ENCODE measurements at regions not wholly inside any gene's neighbourhood (a gene's known extent, or its start where the extent isn't known, plus 50 kb on each side); places are given as distances from the start of the nearest gene placed in this dataset.
A peak's percentile ranks its signal among the peaks of the same experiment; 100 is the strongest.
"Not testable (repeated sequence)": the region's sequence is repeated elsewhere in the genome, so short reads cannot be mapped to it uniquely, and the experiment has no call there.

DNA sequence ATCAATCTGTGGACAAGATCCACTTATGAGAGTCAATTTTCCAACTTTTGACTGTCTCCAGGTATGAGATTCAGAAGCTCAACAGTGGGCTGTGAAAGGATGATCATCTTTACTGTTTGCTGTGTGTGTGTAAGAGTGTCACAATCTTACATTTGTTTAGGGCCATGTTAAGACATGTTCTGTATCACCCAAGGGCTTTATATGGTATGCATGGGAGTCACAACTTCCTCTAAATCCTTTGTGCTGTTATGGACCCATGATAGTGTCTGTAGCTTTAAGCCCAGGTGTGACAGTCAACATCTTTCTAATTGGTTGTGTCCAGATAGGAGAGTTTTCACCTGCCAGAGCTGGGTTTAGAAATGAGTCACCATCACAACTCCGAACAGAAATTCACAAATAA lies 70.2 kb downstream of the ZNF726 start:
- not testable (repeated sequence) for DNase-seq

DNA sequence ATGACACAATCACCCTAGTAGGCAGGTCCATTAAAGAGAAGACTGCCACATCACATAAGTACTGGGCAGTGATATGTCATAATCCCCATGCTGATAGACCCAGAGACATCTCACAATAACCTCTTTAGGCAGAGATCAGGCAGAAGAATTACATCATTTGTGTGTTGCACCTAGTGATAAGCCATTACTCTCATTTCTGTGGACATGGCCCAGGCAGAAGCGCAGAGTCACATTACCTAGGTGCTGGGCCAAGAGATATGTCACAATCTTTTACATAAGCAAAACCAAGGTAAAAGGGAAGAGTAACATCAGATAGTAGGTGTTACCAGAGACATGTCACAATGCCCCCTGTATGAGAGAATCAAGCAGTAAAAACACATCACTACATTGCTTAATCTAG lies 71.9 kb downstream of the ZNF726 start:
- DNase-seq = no peak

DNA sequence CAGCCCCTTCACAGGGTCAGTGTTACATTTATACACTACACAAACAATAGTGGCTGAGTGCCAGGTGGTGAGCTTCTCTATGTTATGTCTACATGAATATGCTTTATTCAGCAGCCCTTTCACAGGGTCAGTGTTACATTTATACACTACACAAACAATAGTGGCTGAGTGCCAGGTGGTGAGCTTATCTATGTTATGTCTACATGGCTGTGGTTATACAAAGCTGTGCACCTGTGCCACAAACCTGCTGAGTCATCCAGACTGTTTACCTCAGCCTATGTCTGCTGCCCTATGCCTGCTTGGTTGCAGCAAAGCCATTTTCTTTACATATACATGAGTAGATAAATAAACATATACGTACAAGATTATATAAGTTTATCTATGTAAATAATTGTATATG lies 76.5 kb downstream of the ZNF726 start:
- no peak for DNase-seq

DNA sequence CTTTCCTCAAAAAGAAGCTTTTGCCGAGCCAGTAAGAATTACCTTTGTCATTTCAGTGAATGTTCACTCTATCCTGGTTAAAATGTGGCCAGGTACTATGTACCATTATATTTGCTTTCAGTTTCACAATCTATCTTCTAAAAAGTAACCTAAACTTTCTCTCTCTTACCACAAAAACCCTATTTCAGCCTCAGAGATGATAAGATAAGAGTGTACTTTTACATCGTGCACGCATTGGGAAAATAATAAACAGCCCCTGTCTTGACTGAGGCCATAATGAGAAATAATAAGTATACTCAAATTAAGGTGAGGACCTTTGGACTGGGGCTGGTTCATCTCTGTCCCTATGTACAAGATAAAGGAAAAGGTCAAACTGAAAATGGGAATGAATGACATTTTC lies 77.7 kb downstream of the ZNF726 start:
- DNase-seq = no peak

DNA sequence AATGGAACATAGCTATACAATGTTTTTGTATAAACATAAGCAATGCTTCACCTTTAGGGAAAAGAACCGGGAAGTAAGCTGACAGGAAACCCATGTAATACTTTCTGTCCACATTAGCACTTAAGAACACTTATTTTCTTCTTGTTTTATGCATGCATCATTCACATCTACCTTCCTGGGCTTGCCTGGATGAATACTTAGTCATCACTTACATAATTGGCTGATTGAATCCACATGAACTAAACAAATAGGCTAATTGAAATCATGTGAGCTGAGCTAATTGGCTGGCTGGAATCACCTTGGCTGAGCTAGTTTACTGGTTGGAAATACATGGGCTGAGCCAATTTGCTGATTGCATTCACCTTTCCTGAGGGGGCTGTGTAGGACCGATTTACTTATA lies 78.8 kb downstream of the ZNF726 start:
- no peak for DNase-seq

DNA sequence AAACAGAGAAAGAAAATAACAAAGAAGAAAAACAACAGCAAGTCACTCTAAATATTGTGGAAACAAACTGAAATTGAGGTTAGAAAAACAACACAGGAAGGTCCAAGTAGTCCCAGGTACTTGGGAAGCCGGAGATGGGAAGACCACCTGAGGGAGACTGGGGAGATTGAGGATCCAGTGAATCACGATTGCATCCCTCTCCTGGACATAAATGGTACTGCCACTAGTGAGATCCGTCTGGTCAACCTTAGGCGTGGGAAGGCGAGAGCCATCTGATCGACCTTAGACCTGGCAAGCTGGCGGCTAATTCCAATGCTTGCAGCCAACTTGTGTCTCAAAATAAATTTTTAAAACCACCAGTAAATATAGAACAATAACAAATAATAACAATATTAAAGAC lies 81.9 kb downstream of the ZNF726 start:
- no peak for DNase-seq

DNA sequence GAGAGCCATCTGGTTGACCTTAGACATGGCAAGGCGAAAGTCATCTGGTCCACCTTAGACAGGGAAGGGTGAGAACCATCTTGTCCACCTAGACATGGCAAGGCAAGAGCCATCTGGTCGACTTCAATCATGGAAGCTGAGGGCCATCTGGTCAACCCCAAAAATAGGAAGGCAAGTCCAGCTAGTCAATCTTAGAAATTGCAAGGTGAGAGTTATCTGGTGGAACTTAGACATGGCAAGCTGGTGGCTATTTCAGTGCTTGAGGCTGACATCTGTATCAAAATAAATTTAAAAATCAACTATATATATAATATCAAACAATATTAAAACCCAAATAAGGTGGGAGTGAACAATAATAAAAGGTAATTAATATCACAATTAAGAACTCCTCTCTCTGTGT lies 83.9 kb downstream of the ZNF726 start:
- no peak for DNase-seq

DNA sequence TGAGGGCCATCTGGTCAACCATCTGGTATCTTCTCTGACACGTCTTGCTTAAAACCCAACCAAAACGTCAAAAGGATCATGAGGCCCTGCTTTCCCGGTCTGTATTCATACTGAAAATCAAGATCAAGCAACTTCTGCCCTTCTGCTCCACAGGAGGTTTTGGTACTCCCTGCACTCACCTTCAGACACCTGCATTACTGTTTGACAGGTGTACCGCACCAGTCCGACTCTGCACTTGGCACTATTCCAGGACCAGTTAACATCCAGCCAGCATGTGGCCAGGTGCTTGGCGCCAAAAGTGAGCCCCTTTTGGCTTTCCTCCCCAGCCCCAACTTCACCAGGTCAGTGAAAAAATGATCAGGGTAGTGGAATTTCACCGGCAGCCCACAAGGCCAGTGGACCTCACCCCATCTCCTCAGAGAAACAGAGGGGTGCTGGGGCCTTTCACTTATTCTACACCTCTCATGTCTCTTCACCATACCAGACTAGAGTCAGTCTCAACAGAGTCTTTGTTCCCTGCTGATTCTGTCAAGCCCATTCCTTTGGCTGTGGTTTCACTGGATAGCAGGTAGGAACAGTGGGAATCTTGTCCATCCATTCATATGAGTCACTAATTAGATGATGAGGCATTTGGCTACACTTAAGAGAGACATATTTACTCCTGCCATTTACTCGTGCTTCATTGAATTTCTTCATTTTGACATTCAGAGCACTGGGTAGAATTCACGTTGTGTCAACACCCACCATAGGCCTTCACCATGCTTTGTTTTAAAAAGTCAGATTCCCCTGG lies 85.3 kb downstream of the ZNF726 start:
- DNase-seq = no peak

DNA sequence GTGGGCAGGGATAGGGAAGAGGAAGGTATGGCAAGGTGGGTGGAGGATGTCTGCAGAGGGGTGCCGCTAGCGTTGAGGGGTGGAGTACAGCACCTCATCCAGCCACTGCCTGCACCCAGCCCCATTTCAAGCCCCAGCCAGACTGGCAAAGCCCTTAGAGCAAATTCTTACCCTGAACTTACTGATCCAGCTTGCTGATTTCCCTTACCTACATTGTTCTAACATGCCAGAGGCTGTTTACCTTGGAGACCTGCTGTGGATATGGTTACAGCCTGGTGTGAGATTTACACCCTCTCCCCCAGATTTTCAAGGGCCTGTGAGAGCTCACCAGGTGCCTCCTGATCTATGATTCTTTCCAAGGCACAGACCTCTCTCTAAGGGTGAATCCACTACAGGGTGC lies 86.0 kb downstream of the ZNF726 start:
- no peak for DNase-seq

DNA sequence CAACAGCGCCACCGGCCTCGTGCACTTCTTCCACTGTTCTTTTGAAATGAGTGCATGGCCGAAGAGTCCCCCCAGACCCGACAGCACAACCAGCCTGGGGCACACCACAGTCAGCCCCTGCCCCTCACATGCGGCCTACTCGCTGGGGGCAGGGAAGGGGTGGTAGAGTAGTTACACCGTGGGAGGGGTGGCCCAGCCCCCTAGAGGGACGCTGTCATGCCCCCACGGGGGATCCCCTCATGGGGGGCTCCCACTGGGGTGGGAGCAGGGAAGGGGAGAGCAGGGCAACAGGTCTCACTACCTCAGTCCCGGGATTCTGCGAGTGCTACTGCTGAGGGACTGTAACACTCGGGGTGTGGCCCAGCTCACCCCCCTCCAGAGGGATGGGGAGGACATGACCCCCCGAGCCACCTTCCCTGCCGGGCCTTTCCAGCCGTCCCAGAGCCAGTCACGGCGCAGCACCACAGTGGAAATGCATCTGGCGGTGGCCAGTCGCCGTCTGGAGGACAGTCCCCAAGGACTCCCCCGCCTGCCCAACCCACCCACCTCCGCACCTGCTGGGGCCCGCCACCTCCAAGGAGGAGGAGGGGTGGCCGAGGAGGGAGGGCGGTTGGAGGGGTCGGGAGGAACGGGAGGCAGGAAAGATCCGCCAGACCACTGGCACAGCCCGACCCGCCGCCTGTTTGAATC lies 84.6 kb upstream of the ZNF254 start:
- DNase-seq = no peak

DNA sequence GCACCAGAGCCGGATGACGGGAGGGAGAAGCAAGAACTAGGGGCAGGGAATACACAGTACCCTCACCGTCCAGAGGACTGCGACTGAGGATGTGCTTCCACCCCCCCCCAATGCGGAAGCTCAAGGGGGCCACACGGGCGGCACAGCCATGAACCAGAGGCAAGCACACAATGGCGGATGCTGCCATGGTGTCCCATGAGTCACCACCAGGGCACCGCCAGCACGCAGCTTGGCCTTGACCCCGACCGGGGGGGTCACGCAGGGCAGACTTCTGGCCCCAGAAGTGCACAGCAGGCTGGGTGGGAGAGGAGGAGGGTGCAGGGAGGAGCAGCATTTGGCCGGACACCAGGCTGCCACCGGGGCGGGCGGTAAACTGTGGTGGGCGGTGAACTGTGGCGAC lies 83.5 kb upstream of the ZNF254 start:
- DNase-seq = no peak

DNA sequence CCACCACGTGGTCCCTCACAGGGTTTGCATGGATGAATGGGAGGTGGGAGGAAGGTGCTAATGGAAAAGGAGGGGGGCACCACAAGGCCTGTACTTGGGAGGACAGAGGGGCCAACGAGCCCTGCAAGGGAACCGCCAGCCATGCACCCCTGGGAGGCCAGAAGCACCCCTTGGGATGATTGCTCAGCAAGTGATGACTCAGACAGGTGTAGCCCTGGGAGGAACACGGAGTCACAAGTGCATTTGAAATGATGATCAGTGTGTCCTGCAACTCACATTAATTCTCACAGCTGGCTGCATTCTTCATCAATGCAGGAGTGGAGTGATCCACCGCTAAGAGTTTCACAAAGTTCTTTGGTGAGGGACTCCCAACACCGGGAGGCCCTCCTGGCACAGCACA lies 82.8 kb upstream of the ZNF254 start:
- DNase-seq = no peak

DNA sequence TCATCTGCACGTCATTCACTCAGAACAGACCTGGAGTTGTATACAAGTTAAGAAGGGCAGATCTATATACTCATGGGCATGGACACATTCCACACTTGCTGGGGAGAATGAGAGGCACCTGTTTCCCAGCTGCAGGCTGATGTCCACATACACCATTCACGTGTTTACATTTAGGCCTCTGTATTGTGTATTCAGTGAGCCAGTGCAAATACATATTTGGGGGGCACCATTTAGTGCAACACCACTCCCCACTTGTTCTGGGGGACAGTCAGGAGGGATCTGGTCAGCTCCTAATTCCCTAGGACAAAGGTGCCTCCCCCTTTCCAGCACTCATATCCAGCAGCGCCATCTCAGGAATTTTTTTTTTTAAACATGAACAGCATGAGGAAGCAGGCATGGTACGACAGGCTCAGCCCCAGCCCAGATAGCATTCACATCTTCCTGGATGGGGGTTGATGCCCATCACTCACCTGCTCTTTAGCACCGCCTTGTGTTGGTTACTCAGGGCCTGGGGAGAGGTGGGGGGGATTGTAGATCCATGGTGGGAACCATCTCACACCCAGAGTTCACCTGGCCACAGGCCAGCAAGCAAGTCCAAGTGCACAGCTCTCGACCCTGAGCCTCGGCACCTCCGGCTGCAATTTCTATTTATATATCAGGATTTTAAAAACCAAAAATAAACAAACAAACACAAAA lies 56.9 kb upstream of the ZNF254 start:
- no peak for DNase-seq

DNA sequence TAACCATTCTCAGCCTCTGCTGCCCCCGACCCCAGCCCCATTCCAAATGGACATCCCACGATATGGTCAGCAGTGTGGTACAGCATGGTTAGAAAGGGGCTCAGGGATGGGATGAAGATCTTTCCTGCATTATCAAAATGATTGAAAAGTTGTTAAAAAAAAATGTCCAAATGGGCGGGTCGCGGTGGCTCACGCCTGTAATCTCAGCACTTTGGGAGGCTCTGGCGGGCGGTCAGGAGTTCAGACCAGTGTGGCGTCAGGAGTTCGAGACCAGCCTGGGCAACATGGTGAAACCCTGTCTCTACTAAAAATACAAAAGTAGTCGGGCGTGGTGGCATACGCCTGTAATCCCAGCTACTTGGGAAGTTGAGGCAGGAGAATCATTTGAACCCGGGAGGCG lies 54.3 kb upstream of the ZNF254 start:
- DNase-seq = no peak

DNA sequence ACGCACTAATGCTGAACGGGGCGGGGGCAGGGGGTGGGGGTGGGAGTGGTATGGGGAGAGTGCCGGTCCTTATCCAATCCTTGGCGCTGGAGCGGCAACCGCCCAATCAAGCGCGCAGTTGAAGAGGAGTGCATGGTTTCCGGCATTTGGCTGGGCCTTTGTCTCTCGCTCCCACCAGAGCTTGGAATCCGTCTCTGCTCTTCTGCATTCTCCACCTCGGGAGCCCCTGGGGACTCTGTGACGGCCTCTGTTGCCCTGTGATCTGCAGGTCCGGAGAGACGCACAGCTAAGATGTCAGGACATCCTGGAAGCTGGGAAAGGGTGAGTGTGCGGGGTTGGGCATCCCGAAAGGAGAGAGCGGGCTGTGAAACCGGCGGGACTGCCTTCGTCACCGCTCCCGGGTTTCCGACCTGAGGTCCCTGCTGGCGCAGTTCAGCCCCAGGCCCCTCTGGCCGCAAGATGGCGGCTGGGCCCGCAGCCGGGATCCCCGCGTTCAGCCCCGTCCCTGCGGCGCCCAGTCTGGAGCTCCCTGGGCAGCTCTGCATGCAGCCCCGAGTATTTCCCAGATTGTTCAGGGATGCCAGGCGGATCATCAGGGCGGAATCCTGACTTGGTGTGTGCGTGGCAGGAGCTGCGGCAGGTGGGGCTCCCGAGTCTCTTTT lies 53.6 kb upstream of the ZNF254 start:
- peak; percentile 96 for DNase-seq

DNA sequence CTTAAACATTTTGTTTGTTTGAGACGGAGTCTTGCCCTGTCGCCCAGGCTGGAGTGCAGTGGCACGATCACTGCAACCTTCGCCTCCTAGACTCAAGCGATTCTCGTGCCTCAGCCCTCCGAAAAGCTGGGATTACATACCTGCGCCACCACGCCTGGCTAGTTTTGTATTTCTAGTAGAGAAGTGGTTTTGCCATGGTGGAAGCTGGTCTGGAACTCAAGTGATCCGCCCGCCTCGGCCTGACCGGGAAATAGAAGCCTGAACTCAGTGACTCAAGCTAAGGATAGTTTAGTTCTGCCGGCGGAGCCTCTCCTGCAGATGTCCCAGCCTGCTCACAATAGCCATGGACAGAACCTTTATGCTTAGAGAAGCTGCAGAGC lies 53.0 kb upstream of the ZNF254 start:
- DNase-seq = peak; percentile 68

DNA sequence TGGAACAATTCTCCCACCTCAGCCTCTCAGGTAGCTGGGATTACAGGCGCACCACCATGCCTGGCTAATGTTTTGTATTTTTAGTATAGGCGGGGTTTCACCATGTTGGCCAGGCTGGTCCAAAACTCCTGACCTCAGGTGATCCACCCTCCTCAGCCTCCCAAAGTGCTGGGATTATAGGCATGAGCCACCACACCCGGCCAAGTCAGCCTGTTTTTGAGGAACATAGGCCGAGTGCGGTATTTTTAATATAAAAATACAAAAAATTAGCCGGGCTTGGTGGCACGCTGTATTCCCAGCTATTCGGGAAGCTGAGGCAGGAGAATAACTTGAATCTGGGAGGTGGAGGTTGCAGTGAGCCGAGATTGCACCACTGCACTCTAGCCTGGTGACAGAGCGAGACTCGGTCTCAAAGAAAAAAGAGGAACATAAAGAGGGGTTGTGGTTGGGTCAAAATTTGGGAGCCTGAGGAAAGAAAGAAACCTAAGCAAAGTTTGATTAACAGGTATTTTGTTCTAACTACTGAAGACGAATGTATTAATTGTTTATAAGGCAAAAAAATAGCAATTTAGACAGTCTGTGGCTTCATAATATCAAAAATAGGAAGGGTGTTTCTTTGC lies 51.6 kb upstream of the ZNF254 start:
- not testable (repeated sequence) for DNase-seq
